Common myeloid progenitor, CD34-positive (primary cell): ENCODE measurements at regions not wholly inside any gene's neighbourhood (a gene's known extent, or its start where the extent isn't known, plus 50 kb on each side); places are given as distances from the start of the nearest gene placed in this dataset.
"Not testable (repeated sequence)": the region's sequence is repeated elsewhere in the genome, so short reads cannot be mapped to it uniquely, and the experiment has no call there.

ENCODE experiments used
- CTCF ChIA-PET: fragments of 350-600 bp; sonication (Branson Sonifier 250); formaldehyde crosslinking; loops from one replicate; lab custom pipeline; 2021; ENCODE audit warnings: antibody characterized with exemption; lab: Charles Lee
- POLR2A ChIA-PET: fragments of 350-600 bp; sonication (Branson Sonifier 250); formaldehyde crosslinking; loops from one replicate; lab custom pipeline; 2021; ENCODE audit warnings: antibody characterized with exemption; lab: Charles Lee
- DNase-seq, 3 donors: peaks; one replicate each; pipeline versions ENCODE4 v3.0.0 to v3.0.0-alpha.2; 2013
- H3K27ac ChIP-seq, 2 experiments: 1 replicate in 1 of 2; 2 replicates in 1 of 2; pipeline ENCODE4 v1.7.0; 2013; ENCODE audit warnings: inconsistent platforms in 2 of 2, low read length in 2 of 2, mild to moderate bottlenecking in 2 of 2, low read depth in 1 of 2, moderate library complexity in 1 of 2; ENCODE audit not compliant: severe bottlenecking in 2 of 2, insufficient read depth in 1 of 2, poor library complexity in 1 of 2
- H3K27me3 ChIP-seq, 5 experiments: replicated peaks in 2 of 5; 1 replicate in 3 of 5; 2 replicates in 2 of 5; pipeline versions ENCODE4 v1.6.1 to v1.7.0; 2013; ENCODE audit warnings: low read length in 4 of 5, mild to moderate bottlenecking in 2 of 5, moderate library complexity in 2 of 5, inconsistent platforms in 1 of 5; ENCODE audit not compliant: insufficient read depth in 5 of 5, control insufficient read depth in 4 of 5
- H3K36me3 ChIP-seq, 4 experiments: 1 replicate in 2 of 4; 2 replicates in 2 of 4; pipeline versions ENCODE4 v1.6.1 to v1.7.0; 2013; ENCODE audit warnings: low read length in 3 of 4, control low read depth in 1 of 4, mild to moderate bottlenecking in 1 of 4; ENCODE audit not compliant: control insufficient read depth in 4 of 4, insufficient read depth in 4 of 4
- H3K4me1 ChIP-seq, 4 experiments: 1 replicate in 3 of 4; 2 replicates in 1 of 4; pipeline versions ENCODE4 v1.6.1 to v1.7.1; 2013; ENCODE audit warnings: low read length in 3 of 4, mild to moderate bottlenecking in 3 of 4, control low read depth in 1 of 4, inconsistent platforms in 1 of 4, moderate library complexity in 1 of 4; ENCODE audit not compliant: control insufficient read depth in 4 of 4, insufficient read depth in 4 of 4; ENCODE audit errors: control extremely low read depth in 1 of 4
- H3K4me3 ChIP-seq, 7 experiments: 1 replicate in 4 of 7; 2 replicates in 3 of 7; pipeline versions ENCODE4 v1.5.1 to v1.7.0; 2013; ENCODE audit warnings: mild to moderate bottlenecking in 7 of 7, low read length in 6 of 7, moderate library complexity in 6 of 7, inconsistent platforms in 2 of 7, low read depth in 2 of 7, control low read depth in 1 of 7; ENCODE audit not compliant: insufficient read depth in 4 of 7, control insufficient read depth in 1 of 7; ENCODE audit errors: extremely low read depth in 1 of 7
- H3K9me3 ChIP-seq, 5 experiments: 1 replicate in 4 of 5; 2 replicates in 1 of 5; pipeline versions ENCODE4 v1.6.1 to v1.7.1; 2013; ENCODE audit warnings: low read length in 4 of 5, mild to moderate bottlenecking in 2 of 5, inconsistent platforms in 1 of 5, low read depth in 1 of 5, moderate library complexity in 1 of 5; ENCODE audit not compliant: control insufficient read depth in 4 of 5, insufficient read depth in 2 of 5; ENCODE audit errors: control extremely low read depth in 1 of 5
- WGBS: methylation state at CpG from one replicate; pipeline ENCODE4 v1.1.5; 2013; ENCODE audit not compliant: insufficient coverage; 5-methylcytosine and 5-hydroxymethylcytosine counted together

GRCh38 chr11:15683528-15683927, 568.8 kb downstream of the INSC start:
- peaks cover 0 to 2% (median 0%) of the 10 kb centered on the region in 5 experiments for H3K9me3 ChIP-seq
- H3K4me3 ChIP-seq: no peak overlapping the region
- DNase-seq: no peak
- H3K4me1 ChIP-seq: no peaks in the 10 kb centered on the region
- POLR2A ChIA-PET: no interaction called here
- CTCF ChIA-PET: no interaction called here
- H3K27ac ChIP-seq: no peak overlapping the region
- H3K27me3 ChIP-seq: no peaks in the 10 kb centered on the region
- no peaks in the 10 kb centered on the region for H3K36me3 ChIP-seq

GRCh38 chr11:15685306-15685705, 570.6 kb downstream of the INSC start:
- no peaks in the 10 kb centered on the region for H3K27me3 ChIP-seq
- H3K27ac ChIP-seq: no peak overlapping the region
- WGBS: 78% methylated on average over 3 of the region's 3 CpGs
- CTCF ChIA-PET: no interaction called here
- H3K9me3 ChIP-seq: no peaks in the 10 kb centered on the region
- POLR2A ChIA-PET: no interaction called here
- no peak for DNase-seq
- H3K36me3 ChIP-seq: no peaks in the 10 kb centered on the region
- no peaks in the 10 kb centered on the region for H3K4me1 ChIP-seq
- no peak overlapping the region for H3K4me3 ChIP-seq

- H3K4me1 ChIP-seq, H3K9me3 ChIP-seq, DNase-seq, POLR2A ChIA-PET, H3K27ac ChIP-seq, H3K36me3 ChIP-seq, H3K4me3 ChIP-seq, H3K27me3 ChIP-seq: not testable (repeated sequence)
- CTCF ChIA-PET: interaction anchor here (0.6 kb wide), 1 partner anchor 34 kb away, joined by 4 read pairs; no protein-coding TSS in a partner anchor
- 82% methylated on average over 6 of the region's 16 CpGs for whole genome bisulfite sequencing
Observed at GRCh38 chr11:15686259-15686658, 571.5 kb downstream of the INSC start.

GRCh38 chr11:15687342-15687741, 572.6 kb downstream of the INSC start:
- CTCF ChIA-PET: interaction anchor here (1.3 kb wide), 1 partner anchor 12 kb away, joined by 3 read pairs; no protein-coding TSS in a partner anchor
- Histone ChIP-seq H3K27ac (no peak overlapping the region), H3K4me3 (no peak overlapping the region), H3K27me3 (peaks cover 0 to 2% (median 0%) of the 10 kb centered on the region in 5 experiments), H3K4me1 (no peaks in the 10 kb centered on the region), H3K36me3 (no peaks in the 10 kb centered on the region), H3K9me3 (peaks cover 0 to 2% (median 0%) of the 10 kb centered on the region in 5 experiments)
- POLR2A ChIA-PET: no interaction called here
- no peak for DNase-seq
- WGBS: 100% methylated on average over 1 of the region's 2 CpGs

- Histone ChIP-seq H3K9me3 (peaks cover 0 to 2% (median 0%) of the 10 kb centered on the region in 5 experiments), H3K4me1 (no peaks in the 10 kb centered on the region), H3K4me3 (no peak overlapping the region), H3K27me3 (peaks cover 0 to 3% (median 0%) of the 10 kb centered on the region in 5 experiments), H3K36me3 (no peaks in the 10 kb centered on the region), H3K27ac (no peak overlapping the region)
- CTCF ChIA-PET: interaction anchor here (1.3 kb wide), 1 partner anchor 13 kb away, joined by 3 read pairs; no protein-coding TSS in a partner anchor
- 100% methylated on average over 2 of the region's 4 CpGs for WGBS
- no peak for DNase-seq
- POLR2A ChIA-PET: no interaction called here
Observed at GRCh38 chr11:15688351-15688792, 573.6 kb downstream of the INSC start.

GRCh38 chr11:15690320-15690719, 575.6 kb downstream of the INSC start:
- H3K27me3 ChIP-seq: peaks cover 0 to 4% (median 0%) of the 10 kb centered on the region in 5 experiments
- DNase-seq: no peak
- no peaks in the 10 kb centered on the region for H3K36me3 ChIP-seq
- no CpG with 5 or more reads among the region's 3 CpGs for WGBS
- no peaks in the 10 kb centered on the region for H3K4me1 ChIP-seq
- H3K9me3 ChIP-seq: peaks cover 0 to 2% (median 0%) of the 10 kb centered on the region in 5 experiments
- ChIA-PET POLR2A (no interaction called here), CTCF (no interaction called here)
- H3K4me3 ChIP-seq: no peak overlapping the region
- no peak overlapping the region for H3K27ac ChIP-seq

GRCh38 chr11:15692739-15693138, 578.0 kb downstream of the INSC start:
- DNase-seq: no peak
- POLR2A ChIA-PET: no interaction called here
- CTCF ChIA-PET: no interaction called here

More at GRCh38 chr11:15692739-15693138, 578.0 kb downstream of the INSC start:
- Histone ChIP-seq H3K27ac (no peak overlapping the region), H3K27me3 (peaks cover 0 to 4% (median 0%) of the 10 kb centered on the region in 5 experiments), H3K4me3 (no peak overlapping the region), H3K36me3 (no peaks in the 10 kb centered on the region), H3K9me3 (peaks cover 0 to 2% (median 0%) of the 10 kb centered on the region in 5 experiments), H3K4me1 (no peaks in the 10 kb centered on the region)
- WGBS: 96% methylated on average over 3 of the region's 3 CpGs
